Effector memory CD4-positive, alpha-beta T cell (primary cell): ENCODE measurements at regions not wholly inside any gene's neighbourhood (a gene's known extent, or its start where the extent isn't known, plus 50 kb on each side); places are given as distances from the start of the nearest gene placed in this dataset.

Source experiments
- DNase-seq, 3 donors: peaks; one replicate each; pipeline ENCODE4 v3.0.0-alpha.2; 2020
- H3K27ac ChIP-seq: 2 replicates; pipeline ENCODE4 v1.7.0; 2013; ENCODE audit warnings: mild to moderate bottlenecking, low read length, moderate library complexity; ENCODE audit not compliant: insufficient read depth, poor library complexity, severe bottlenecking
- H3K27me3 ChIP-seq: replicated peaks from 2 replicates; pipeline ENCODE4 v1.7.0; 2013; ENCODE audit warnings: mild to moderate bottlenecking, low read length; ENCODE audit not compliant: insufficient read depth, control insufficient read depth, poor library complexity, severe bottlenecking
- H3K36me3 ChIP-seq: 2 replicates; pipeline ENCODE4 v1.7.0; 2013; ENCODE audit warnings: mild to moderate bottlenecking, low read length, moderate library complexity; ENCODE audit not compliant: control insufficient read depth, insufficient read depth
- H3K4me1 ChIP-seq: 2 replicates; pipeline ENCODE4 v1.7.0; 2013; ENCODE audit warnings: low read length, mild to moderate bottlenecking; ENCODE audit not compliant: control insufficient read depth, insufficient read depth, poor library complexity, severe bottlenecking
- H3K4me3 ChIP-seq: 2 replicates; pipeline ENCODE4 v1.7.0; 2013; ENCODE audit warnings: low read length, low read depth, mild to moderate bottlenecking; ENCODE audit not compliant: insufficient read depth, poor library complexity, severe bottlenecking
- H3K9me3 ChIP-seq: 2 replicates; pipeline ENCODE4 v1.7.0; 2013; ENCODE audit warnings: mild to moderate bottlenecking, low read length, moderate library complexity; ENCODE audit not compliant: control insufficient read depth

GRCh38 chr7:114755856-114756255 is 166.0 kb upstream of the MDFIC start:
- no peak for DNase-seq
- Histone ChIP-seq H3K4me3 (no peak overlapping the region), H3K27ac (no peak overlapping the region), H3K27me3 (no peaks in the 10 kb centered on the region), H3K36me3 (no peaks in the 10 kb centered on the region), H3K9me3 (no peaks in the 10 kb centered on the region), H3K4me1 (no peaks in the 10 kb centered on the region)

GRCh38 chr7:114758661-114759227 is 163.2 kb upstream of the MDFIC start:
- H3K27ac ChIP-seq: no peak overlapping the region
- no peaks in the 10 kb centered on the region for H3K27me3 ChIP-seq
- H3K4me1 ChIP-seq: no peaks in the 10 kb centered on the region
- no peak overlapping the region for H3K4me3 ChIP-seq
- no peaks in the 10 kb centered on the region for H3K9me3 ChIP-seq
- DNase-seq: no peak
- no peaks in the 10 kb centered on the region for H3K36me3 ChIP-seq

GRCh38 chr7:114759347-114760062 is 162.4 kb upstream of the MDFIC start:
- Histone ChIP-seq H3K27ac (no peak overlapping the region), H3K36me3 (no peaks in the 10 kb centered on the region), H3K4me3 (no peak overlapping the region), H3K9me3 (no peaks in the 10 kb centered on the region), H3K4me1 (no peaks in the 10 kb centered on the region), H3K27me3 (no peaks in the 10 kb centered on the region)
- DNase-seq: no peak

- no peaks in the 10 kb centered on the region for H3K9me3 ChIP-seq
- no peaks in the 10 kb centered on the region for H3K36me3 ChIP-seq
- H3K27ac ChIP-seq: no peak overlapping the region
- H3K4me3 ChIP-seq: no peak overlapping the region
- no peaks in the 10 kb centered on the region for H3K4me1 ChIP-seq
- no peak for DNase-seq
- no peaks in the 10 kb centered on the region for H3K27me3 ChIP-seq
Observed at GRCh38 chr7:114760477-114760876, 161.4 kb upstream of the MDFIC start.

- Histone ChIP-seq H3K36me3 (no peaks in the 10 kb centered on the region), H3K4me1 (no peaks in the 10 kb centered on the region), H3K9me3 (no peaks in the 10 kb centered on the region), H3K27me3 (no peaks in the 10 kb centered on the region), H3K4me3 (no peak overlapping the region), H3K27ac (no peak overlapping the region)
- no peak for DNase-seq
Observed at GRCh38 chr7:114761973-114762372, 159.9 kb upstream of the MDFIC start.

- Histone ChIP-seq H3K4me3 (no peak overlapping the region), H3K27me3 (no peaks in the 10 kb centered on the region), H3K27ac (no peak overlapping the region), H3K36me3 (no peaks in the 10 kb centered on the region), H3K4me1 (no peaks in the 10 kb centered on the region), H3K9me3 (no peaks in the 10 kb centered on the region)
- DNase-seq: no peak
Observed at GRCh38 chr7:114765331-114766040, 156.4 kb upstream of the MDFIC start.

GRCh38 chr7:114766041-114766356 is 155.9 kb upstream of the MDFIC start:
- H3K27me3 ChIP-seq: no peaks in the 10 kb centered on the region
- no peaks in the 10 kb centered on the region for H3K36me3 ChIP-seq
- no peak overlapping the region for H3K27ac ChIP-seq

GRCh38 chr7:114777288-114777687 is 144.6 kb upstream of the MDFIC start:
- DNase-seq: no peak
- no peak overlapping the region for H3K27ac ChIP-seq

More at GRCh38 chr7:114766041-114766356, 155.9 kb upstream of the MDFIC start:
- no peaks in the 10 kb centered on the region for H3K4me1 ChIP-seq
- H3K9me3 ChIP-seq: no peaks in the 10 kb centered on the region
- DNase-seq: no peak
- H3K4me3 ChIP-seq: no peak overlapping the region

GRCh38 chr7:114783508-114783907 is 138.4 kb upstream of the MDFIC start:
- H3K4me3 ChIP-seq: no peak overlapping the region
- no peaks in the 10 kb centered on the region for H3K9me3 ChIP-seq
- H3K27ac ChIP-seq: no peak overlapping the region
- no peak for DNase-seq
- no peaks in the 10 kb centered on the region for H3K27me3 ChIP-seq
- no peaks in the 10 kb centered on the region for H3K36me3 ChIP-seq
- no peaks in the 10 kb centered on the region for H3K4me1 ChIP-seq

More at GRCh38 chr7:114777288-114777687, 144.6 kb upstream of the MDFIC start:
- H3K4me1 ChIP-seq: no peaks in the 10 kb centered on the region
- no peaks in the 10 kb centered on the region for H3K9me3 ChIP-seq
- H3K36me3 ChIP-seq: no peaks in the 10 kb centered on the region
- no peaks in the 10 kb centered on the region for H3K27me3 ChIP-seq
- H3K4me3 ChIP-seq: no peak overlapping the region

- H3K9me3 ChIP-seq: no peaks in the 10 kb centered on the region
- no peak for DNase-seq
- no peaks in the 10 kb centered on the region for H3K27me3 ChIP-seq
- no peaks in the 10 kb centered on the region for H3K4me1 ChIP-seq
- H3K4me3 ChIP-seq: no peak overlapping the region
- H3K36me3 ChIP-seq: no peaks in the 10 kb centered on the region
- no peak overlapping the region for H3K27ac ChIP-seq
Observed at GRCh38 chr7:114784177-114784576, 137.7 kb upstream of the MDFIC start.
